Adrenal gland (tissue), 9 donors: ENCODE measurements at regions not wholly inside any gene's neighbourhood (a gene's known extent, or its start where the extent isn't known, plus 50 kb on each side); places are given as distances from the start of the nearest gene placed in this dataset.
"Not testable (repeated sequence)": the region's sequence is repeated elsewhere in the genome, so short reads cannot be mapped to it uniquely, and the experiment has no call there.

Source experiments
- DNase-seq, 7 donors: peaks; one replicate each; pipeline ENCODE4 v3.0.0-alpha.2; 2019 to 2020
- H3K27ac ChIP-seq, 5 donors: fragments of 200-600 bp; sonication (generic) in 4 of 5; 1 replicate in 3 of 5; 2 replicates in 2 of 5; pipeline versions ENCODE4 v1.5.1 to v1.8.0; 2016 to 2020; ENCODE audit warnings: mild to moderate bottlenecking in 1 of 5
- H3K27me3 ChIP-seq: fragments of 200-600 bp; 2 replicates; pipeline ENCODE4 v1.8.0; 2021
- H3K36me3 ChIP-seq, 2 donors: fragments of 200-600 bp; replicated peaks in 1 of 2; 1 replicate in 1 of 2; 2 replicates in 1 of 2; pipeline versions ENCODE4 v1.5.1 to v1.8.0; 2018 to 2022
- H3K4me1 ChIP-seq, 2 donors: fragments of 200-600 bp; replicated peaks in 1 of 2; 1 replicate in 1 of 2; 2 replicates in 1 of 2; pipeline versions ENCODE4 v1.5.1 to v1.8.0; 2018 to 2021
- H3K4me3 ChIP-seq, 4 donors: fragments of 200-600 bp; sonication (generic) in 3 of 4; one replicate each; pipeline ENCODE4 v1.5.1; 2016 to 2018
- H3K9me3 ChIP-seq, 3 donors: fragments of 200-600 bp; sonication (generic) in 1 of 3; replicated peaks in 1 of 3; 1 replicate in 2 of 3; 2 replicates in 1 of 3; pipeline versions ENCODE4 v1.5.1 to v1.8.0; 2016 to 2021
- CTCF ChIP-seq, 6 experiments: fragments of 450-650 bp in 4 of 6; fragments of 200-600 bp in 2 of 6; sonication (generic) in 1 of 6; IDR thresholded peaks; 1 replicate in 5 of 6; 2 replicates in 1 of 6; pipeline versions ENCODE4 v1.5.1 to v1.8.0; 2016 to 2021; ENCODE audit warnings: antibody characterized with exemption in 6 of 6, mild to moderate bottlenecking in 2 of 6, moderate library complexity in 1 of 6
- POLR2A ChIP-seq, 2 donors: fragments of 450-650 bp; IDR thresholded peaks; one replicate each; pipeline ENCODE4 v1.6.1; 2017; ENCODE audit warnings: antibody characterized with exemption in 2 of 2, mild to moderate bottlenecking in 2 of 2, moderate library complexity in 1 of 2
- WGBS, 4 donors: extraction: QIAGEN DNeasy Blood & Tissue Kit in 2 of 4; methylation state at CpG; one replicate each; pipeline versions ENCODE4 v1.1.5 to v1.1.7; 2013 to 2017; 5-methylcytosine and 5-hydroxymethylcytosine counted together
- intact Hi-C, 2 donors: fragments of 100-400 bp; cut with DNase I; formaldehyde crosslinking; loops; one replicate each; pipeline versions ENCODE4 v1.14.1 to v1.15.0; 2022 to 2023
- donor health status: healthy with polysubstance abuse.
- donor health status: Bipolar disorder and iron deficiency.
- donor health status: DM: yes; HTN: yes; CAD: no.
- donor health status: DM: no; HTN: no; CAD: no.
- donor health status: DM: no; HTN: no; CAD: no.

- no peak overlapping the region for H3K4me3 ChIP-seq
- intact Hi-C loops, result no loop called here
- H3K9me3 ChIP-seq, result no peaks in the 10 kb centered on the region
- TF ChIP-seq POLR2A (IDR thresholded peaks at IDR 0.05) (no peak), CTCF (IDR thresholded peaks at IDR 0.05) (no peak)
- H3K27ac ChIP-seq, result no peak overlapping the region
- H3K27me3 ChIP-seq, result no peaks in the 10 kb centered on the region
- H3K36me3 ChIP-seq, result no peaks in the 10 kb centered on the region
- 83 to 89% (median 86%) methylated on average over 2 of the region's 2 CpGs for WGBS, 4 donors
- H3K4me1 ChIP-seq, result no peaks in the 10 kb centered on the region
- DNase-seq, result no peak
These were observed 325.1 kb upstream of the SLC39A10 start for GRCh38 chr2:195331966-195332365.

GRCh38 chr2:195331129-195331528, 325.9 kb upstream of the SLC39A10 start:
- no peaks in the 10 kb centered on the region for H3K9me3 ChIP-seq
- no peaks in the 10 kb centered on the region for H3K27me3 ChIP-seq
- no peak overlapping the region for H3K4me3 ChIP-seq
- H3K27ac ChIP-seq, result no peak overlapping the region
- 61 to 78% (median 68%) methylated on average over 1 of the region's 1 CpG for WGBS, 4 donors
- intact Hi-C loops, result no loop called here
- no peaks in the 10 kb centered on the region for H3K4me1 ChIP-seq
- TF ChIP-seq CTCF (IDR thresholded peaks at IDR 0.05), result no peak
- no peak for TF ChIP-seq POLR2A (IDR thresholded peaks at IDR 0.05)
- H3K36me3 ChIP-seq, result no peaks in the 10 kb centered on the region
- no peak for DNase-seq

- intact Hi-C loops, result no loop called here
- H3K36me3 ChIP-seq, result no peaks in the 10 kb centered on the region
- DNase-seq, result no peak
- no peak overlapping the region for H3K4me3 ChIP-seq
- no peaks in the 10 kb centered on the region for H3K9me3 ChIP-seq
- no peak overlapping the region for H3K27ac ChIP-seq
- H3K27me3 ChIP-seq, result no peaks in the 10 kb centered on the region
- H3K4me1 ChIP-seq, result no peaks in the 10 kb centered on the region
- TF ChIP-seq POLR2A (IDR thresholded peaks at IDR 0.05), result no peak
- TF ChIP-seq CTCF (IDR thresholded peaks at IDR 0.05), result no peak
These were observed 326.5 kb upstream of the SLC39A10 start for GRCh38 chr2:195330513-195330956.

GRCh38 chr2:195329784-195330183, 327.2 kb upstream of the SLC39A10 start:
- DNase-seq, H3K4me1 ChIP-seq, H3K36me3 ChIP-seq, H3K27me3 ChIP-seq, intact Hi-C loops, H3K9me3 ChIP-seq, H3K27ac ChIP-seq, H3K4me3 ChIP-seq: not testable (repeated sequence)

GRCh38 chr2:195326537-195326936, 330.5 kb upstream of the SLC39A10 start:
- no peak for DNase-seq
- Histone ChIP-seq H3K36me3 (no peaks in the 10 kb centered on the region), H3K4me1 (no peaks in the 10 kb centered on the region), H3K27me3 (no peaks in the 10 kb centered on the region), H3K9me3 (no peaks in the 10 kb centered on the region), H3K27ac (no peak overlapping the region), H3K4me3 (no peak overlapping the region)
- intact Hi-C loops, result no loop called here
- TF ChIP-seq POLR2A (IDR thresholded peaks at IDR 0.05), result no peak
- no peak for TF ChIP-seq CTCF (IDR thresholded peaks at IDR 0.05)
